Esophagus muscularis mucosa (tissue), 3 donors: ENCODE measurements at regions not wholly inside any gene's neighbourhood (a gene's known extent, or its start where the extent isn't known, plus 50 kb on each side); places are given as distances from the start of the nearest gene placed in this dataset.

Source experiments
- CTCF ChIP-seq, 3 experiments: fragments of 200-600 bp in 2 of 3; fragments of 450-650 bp in 1 of 3; sonication (generic) in 2 of 3; IDR thresholded peaks; one replicate each; pipeline ENCODE4 v1.5.1; 2017 to 2019; ENCODE audit warnings: antibody characterized with exemption in 3 of 3, mild to moderate bottlenecking in 2 of 3, moderate library complexity in 1 of 3
- POLR2A ChIP-seq: fragments of 450-650 bp; IDR thresholded peaks from one replicate; pipeline ENCODE4 v1.6.1; 2017; ENCODE audit warnings: antibody characterized with exemption, moderate library complexity, mild to moderate bottlenecking, low read depth
- POLR2AphosphoS5 ChIP-seq, 2 donors: sonication (generic); formaldehyde crosslinking; IDR thresholded peaks; one replicate each; pipeline ENCODE4 v1.6.1; 2017; ENCODE audit warnings: antibody characterized with exemption in 2 of 2

- TF ChIP-seq POLR2A = no peak
- TF ChIP-seq CTCF (IDR thresholded peaks at IDR 0.05) = no peak
- no peak for TF ChIP-seq POLR2AphosphoS5 (IDR thresholded peaks at IDR 0.05)
Observed at GRCh38 chr3:26460985-26461384, 161.6 kb upstream of the LRRC3B start.
